ENCODE measurements at regions not wholly inside any gene's neighbourhood (a gene's known extent, or its start where the extent isn't known, plus 50 kb on each side); places are given as distances from the start of the nearest gene placed in this dataset.
A peak's percentile ranks its signal among the peaks of the same experiment; 100 is the strongest.

DNA sequence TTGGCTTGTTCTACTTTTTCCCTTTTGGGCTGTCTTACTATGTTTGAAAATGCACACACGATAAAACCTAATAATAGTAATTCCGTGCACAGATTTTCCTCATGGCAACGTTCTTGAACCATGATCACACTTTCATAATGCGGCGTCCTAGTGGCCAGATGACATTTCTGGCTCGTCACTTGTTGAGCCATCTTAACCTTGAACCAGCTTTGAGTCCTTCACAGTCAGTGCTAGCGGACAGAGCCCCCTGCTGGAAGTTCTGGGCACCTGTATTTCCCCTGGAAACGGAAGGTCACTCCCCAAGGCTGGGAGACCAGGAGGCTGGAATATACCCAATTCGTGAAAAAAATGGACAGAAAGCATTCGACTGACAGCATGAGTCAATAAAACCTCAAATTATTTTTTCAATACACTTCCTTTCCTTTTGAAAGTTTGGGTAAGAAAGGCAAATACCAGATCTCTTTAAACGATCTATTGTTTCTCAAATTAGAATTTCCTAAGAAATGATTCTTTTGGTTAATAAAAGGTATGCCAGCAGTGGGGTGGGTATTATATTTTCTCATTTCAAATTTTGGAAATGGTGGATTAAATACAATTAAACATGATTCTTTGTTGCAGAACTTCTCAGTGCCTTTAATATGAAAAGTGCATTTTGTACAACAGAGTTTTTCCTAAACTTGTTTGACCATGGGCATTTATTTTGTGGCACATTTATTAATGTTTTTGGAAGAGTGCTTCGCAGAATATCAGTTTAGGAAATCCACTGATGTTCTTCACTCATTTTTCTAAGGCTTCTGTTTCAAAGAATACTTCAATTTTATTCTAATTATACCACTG lies 542.3 kb downstream of the QKI start:
- TF ChIP-seq, protein P1, sequence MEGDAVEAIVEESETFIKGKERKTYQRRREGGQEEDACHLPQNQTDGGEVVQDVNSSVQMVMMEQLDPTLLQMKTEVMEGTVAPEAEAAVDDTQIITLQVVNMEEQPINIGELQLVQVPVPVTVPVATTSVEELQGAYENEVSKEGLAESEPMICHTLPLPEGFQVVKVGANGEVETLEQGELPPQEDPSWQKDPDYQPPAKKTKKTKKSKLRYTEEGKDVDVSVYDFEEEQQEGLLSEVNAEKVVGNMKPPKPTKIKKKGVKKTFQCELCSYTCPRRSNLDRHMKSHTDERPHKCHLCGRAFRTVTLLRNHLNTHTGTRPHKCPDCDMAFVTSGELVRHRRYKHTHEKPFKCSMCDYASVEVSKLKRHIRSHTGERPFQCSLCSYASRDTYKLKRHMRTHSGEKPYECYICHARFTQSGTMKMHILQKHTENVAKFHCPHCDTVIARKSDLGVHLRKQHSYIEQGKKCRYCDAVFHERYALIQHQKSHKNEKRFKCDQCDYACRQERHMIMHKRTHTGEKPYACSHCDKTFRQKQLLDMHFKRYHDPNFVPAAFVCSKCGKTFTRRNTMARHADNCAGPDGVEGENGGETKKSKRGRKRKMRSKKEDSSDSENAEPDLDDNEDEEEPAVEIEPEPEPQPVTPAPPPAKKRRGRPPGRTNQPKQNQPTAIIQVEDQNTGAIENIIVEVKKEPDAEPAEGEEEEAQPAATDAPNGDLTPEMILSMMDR (IDR thresholded peaks at IDR 0.05; ENCODE audit: low read depth, low read length), result peak; percentile 86
- no peak for TF ChIP-seq EZH2phosphoT487 (IDR thresholded peaks at IDR 0.05; ENCODE audit: low read depth)
